K562 (cell line): ENCODE measurements at regions not wholly inside any gene's neighbourhood (a gene's known extent, or its start where the extent isn't known, plus 50 kb on each side); places are given as distances from the start of the nearest gene placed in this dataset.
A peak's percentile ranks its signal among the peaks of the same experiment; 100 is the strongest.

Experiments used
- ATAC-seq: fragments of 200-7000 bp; cut with Tn5 transposase; 3 replicates; pipeline ENCODE4 v1.9.1; 2020; ENCODE audit warnings: moderate library complexity
- BruUV-seq: library from RNA; stranded (reverse); fragments of 400-500 nt; replicated peaks from 2 replicates; lab custom pipeline; 2021; lab: Mats Ljungman, UMichigan
- CTCF ChIA-PET: fragments of 300-600 bp; formaldehyde crosslinking; extraction: SDS; loops from one replicate; lab custom pipeline; 2021; ENCODE audit warnings: low intra/inter-chr PET ratio; lab: Yijun Ruan, JAX
- POLR2A ChIA-PET: fragments of 300-600, 350-650 bp; sonication (Branson Sonifier 250); formaldehyde crosslinking; extraction: SDS; loops from one replicate; lab custom pipeline; 2021; ENCODE audit warnings: antibody characterized with exemption, inconsistent platforms; lab: Yijun Ruan, JAX
- DNase-seq, 4 experiments: peaks; one replicate each; pipeline versions ENCODE4 v3.0.0 to v3.0.0-alpha.2; 2011 to 2018; ENCODE audit warnings: low spot score in 3 of 4, mixed read lengths in 3 of 4; ENCODE audit errors: extremely low read depth in 1 of 4
- FAIRE-seq: peaks from 2 replicates; lab custom pipeline; 2011; peaks lifted over from hg19 to GRCh38; lab: Jason Lieb, UNC
- H2AFZ ChIP-seq: 2 replicates; pipeline ENCODE4 v1.6.0; 2011; ENCODE audit warnings: low read depth, low read length, control low read depth, inconsistent platforms
- H3K27ac ChIP-seq: fragments of 200-600 bp; 3 replicates; pipeline ENCODE4 v1.8.0; 2011; ENCODE audit warnings: low read depth, mild to moderate bottlenecking, control low read depth, inconsistent platforms, low read length, moderate library complexity, mixed read lengths; ENCODE audit errors: extremely low read depth
- H3K27me3 ChIP-seq, 2 experiments: fragments of 300-600 bp in 1 of 2; 2 replicates in 1 of 2; 3 replicates in 1 of 2; pipeline versions ENCODE4 v1.6.0 to v1.8.0; 2011; ENCODE audit warnings: inconsistent platforms in 2 of 2, low read length in 2 of 2, mild to moderate bottlenecking in 1 of 2, mixed read lengths in 1 of 2, moderate library complexity in 1 of 2; ENCODE audit not compliant: control insufficient read depth in 2 of 2, insufficient read depth in 2 of 2
- H3K36me3 ChIP-seq: fragments of 300-600 bp; 3 replicates; pipeline ENCODE4 v1.8.0; 2011; ENCODE audit warnings: mild to moderate bottlenecking, low read length, inconsistent platforms; ENCODE audit not compliant: control insufficient read depth, insufficient read depth
- H3K4me1 ChIP-seq, 2 experiments: fragments of 200-600 bp in 1 of 2; replicated peaks in 1 of 2; 2 replicates in 1 of 2; 3 replicates in 1 of 2; pipeline versions ENCODE4 v1.5.1 to v1.8.0; 2011; ENCODE audit warnings: inconsistent platforms in 2 of 2, low read length in 2 of 2, mild to moderate bottlenecking in 1 of 2, mixed read lengths in 1 of 2, moderate library complexity in 1 of 2; ENCODE audit not compliant: control insufficient read depth in 2 of 2, insufficient read depth in 2 of 2
- H3K4me2 ChIP-seq: 2 replicates; pipeline ENCODE4 v1.6.1; 2011; ENCODE audit warnings: low read length, control low read depth, inconsistent platforms, mixed read lengths; ENCODE audit not compliant: insufficient read depth
- H3K4me3 ChIP-seq: fragments of 200-600 bp; sonication (generic), shearing (Covaris generic); 2 replicates; pipeline ENCODE4 v1.5.1; 2016; ENCODE audit warnings: control low read depth, inconsistent platforms
- H3K79me2 ChIP-seq: fragments of 200-600 bp; 3 replicates; pipeline ENCODE4 v1.8.0; 2011; ENCODE audit warnings: low read length, inconsistent platforms; ENCODE audit not compliant: control insufficient read depth, insufficient read depth
- H3K9ac ChIP-seq, 2 experiments: 2 replicates each; pipeline versions ENCODE4 v1.6.0 to v1.6.1; 2011; ENCODE audit warnings: low read depth in 2 of 2, low read length in 2 of 2, control low read depth in 1 of 2, inconsistent platforms in 1 of 2, mild to moderate bottlenecking in 1 of 2, mixed read lengths in 1 of 2; ENCODE audit not compliant: insufficient read depth in 1 of 2
- H3K9me1 ChIP-seq: one replicate; pipeline ENCODE4 v1.6.0; 2011; ENCODE audit warnings: inconsistent platforms, mild to moderate bottlenecking, low read length, moderate library complexity; ENCODE audit not compliant: control insufficient read depth, insufficient read depth
- H3K9me3 ChIP-seq: replicated peaks from 2 replicates; pipeline ENCODE4 v1.5.1; 2011; ENCODE audit warnings: low read depth, low read length, inconsistent platforms; ENCODE audit not compliant: control insufficient read depth, insufficient read depth
- H4K20me1 ChIP-seq: replicated peaks from 2 replicates; pipeline ENCODE4 v1.6.1; 2011; ENCODE audit warnings: low read length, inconsistent platforms, mixed read lengths; ENCODE audit not compliant: control insufficient read depth, insufficient read depth
- ATF1 ChIP-seq, 2 experiments: fragments of 450-650 bp in 1 of 2; IDR thresholded peaks; 2 replicates each; pipeline ENCODE4 v1.6.1; 2016; ENCODE audit warnings: missing compliant biosample characterization in 1 of 2, missing genetic modification characterization in 1 of 2
- CBFA2T2 ChIP-seq: fragments of 450-650 bp; conservative IDR thresholded peaks from 2 replicates; pipeline ENCODE4 v1.6.1; 2017; ENCODE audit warnings: mild to moderate bottlenecking
- MED1 ChIP-seq: sonication (generic); formaldehyde crosslinking; IDR thresholded peaks from 2 replicates; pipeline ENCODE4 v1.8.1; 2023; ENCODE audit warnings: missing genetic modification reagents, borderline replicate concordance
- SRSF3 ChIP-seq: fragments of 200-400 bp; formaldehyde crosslinking; IDR thresholded peaks from 2 replicates; pipeline ENCODE4 v1.6.1; 2016; ENCODE audit warnings: mild to moderate bottlenecking, low read length, moderate library complexity; ENCODE audit not compliant: insufficient read depth
- TAF1 ChIP-seq: IDR thresholded peaks from 2 replicates; pipeline ENCODE4 v1.6.1; 2011; ENCODE audit warnings: mild to moderate bottlenecking, low read length, moderate library complexity; ENCODE audit not compliant: insufficient read depth, control insufficient read depth, severe bottlenecking; ENCODE audit errors: extremely low read depth
- TSC22D4 ChIP-seq: fragments of 450-650 bp; IDR thresholded peaks from 2 replicates; pipeline ENCODE4 v1.6.1; 2016; ENCODE audit warnings: missing genetic modification characterization, missing biosample characterization, control low read depth
- ZNF143 ChIP-seq: sonication (generic); formaldehyde crosslinking; IDR thresholded peaks from 2 replicates; pipeline ENCODE4 v1.9.0; 2022; ENCODE audit warnings: mild to moderate bottlenecking, missing genetic modification reagents
- ZNF347 ChIP-seq: fragments of 450-650 bp; formaldehyde crosslinking; IDR thresholded peaks from 2 replicates; pipeline ENCODE4 v1.4.0; 2020; ENCODE audit warnings: low read depth, mild to moderate bottlenecking, moderate library complexity
- ZNF354B ChIP-seq: fragments of 250-450 bp; sonication (Bioruptor Pico); IDR thresholded peaks from 2 replicates; pipeline ENCODE4 v1.4.0; 2020
- ZNF766 ChIP-seq: fragments of 200-800 bp; sonication (Bioruptor generic); conservative IDR thresholded peaks from 2 replicates; pipeline ENCODE4 v1.6.1; 2016; ENCODE audit warnings: missing genetic modification characterization, missing compliant biosample characterization
- WGBS: fragments of 100-300 bp; shearing (Covaris generic); methylation state at CpG from one replicate; pipeline ENCODE4 v1.1.6; 2016; ENCODE audit warnings: low coverage, mixed read lengths; ENCODE audit not compliant: insufficient coverage; ENCODE audit errors: missing lambda C conversion rate; 5-methylcytosine and 5-hydroxymethylcytosine counted together
- in situ Hi-C: fragments of 300-500 bp; cut with MboI; formaldehyde crosslinking; loops from 4 replicates; pipeline ENCODE4 v1.15.0; 2018; ENCODE audit warnings: inconsistent platforms, mixed read lengths
- intact Hi-C: fragments of 100-400 bp; cut with micrococcal nuclease; formaldehyde crosslinking; loops from 2 replicates; pipeline ENCODE4 v1.14.2; 2022
- TF ChIP-seq, protein P1 (sequence below): sonication (generic); formaldehyde crosslinking; IDR thresholded peaks from 2 replicates; pipeline ENCODE4 v1.8.0; 2023; ENCODE audit warnings: mild to moderate bottlenecking, missing genetic modification reagents
- TF ChIP-seq, protein P2 (sequence below): sonication (generic); formaldehyde crosslinking; IDR thresholded peaks from 2 replicates; pipeline ENCODE4 v1.8.0; 2023; ENCODE audit warnings: mild to moderate bottlenecking, missing genetic modification reagents
- TF ChIP-seq, protein P3 (sequence below): sonication (generic); formaldehyde crosslinking; IDR thresholded peaks from 2 replicates; pipeline ENCODE4 v1.8.0; 2022; ENCODE audit warnings: mild to moderate bottlenecking, missing genetic modification reagents

DNA sequence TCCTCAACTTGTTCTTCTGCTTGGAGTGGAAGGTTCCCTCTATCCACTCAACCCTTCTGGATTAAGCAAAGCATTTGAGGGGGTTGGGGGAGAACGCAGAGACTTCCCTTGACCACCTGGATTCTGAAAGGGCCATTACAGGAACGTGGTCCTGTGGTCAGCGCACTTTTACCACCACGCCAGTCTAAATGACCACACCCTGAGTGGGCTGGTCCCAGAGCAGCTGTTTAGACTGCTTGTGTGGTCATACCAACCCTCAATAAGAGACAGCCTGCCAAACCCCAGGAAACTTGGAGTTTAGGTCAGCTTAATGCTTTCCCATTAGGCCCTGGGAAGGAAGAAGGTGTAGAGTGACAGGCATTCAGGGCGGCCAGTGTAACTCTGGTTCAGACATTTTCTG lies 165.5 kb upstream of the ATP2B1 start (continued):
- no peak for TF ChIP-seq ATF1 (CRISPR knock-in tag; IDR thresholded peaks at IDR 0.05)
- TF ChIP-seq ATF1 (tag; IDR thresholded peaks at IDR 0.05): no peak
- TF ChIP-seq ZNF347 (CRISPR knock-in tag): no peak
- no peak for TF ChIP-seq ZNF354B (CRISPR knock-in tag)
- TF ChIP-seq CBFA2T2: no peak
- TF ChIP-seq ZNF766 (CRISPR knock-in tag): no peak
- no peak for TF ChIP-seq TSC22D4 (tag)
- TF ChIP-seq, protein P1, sequence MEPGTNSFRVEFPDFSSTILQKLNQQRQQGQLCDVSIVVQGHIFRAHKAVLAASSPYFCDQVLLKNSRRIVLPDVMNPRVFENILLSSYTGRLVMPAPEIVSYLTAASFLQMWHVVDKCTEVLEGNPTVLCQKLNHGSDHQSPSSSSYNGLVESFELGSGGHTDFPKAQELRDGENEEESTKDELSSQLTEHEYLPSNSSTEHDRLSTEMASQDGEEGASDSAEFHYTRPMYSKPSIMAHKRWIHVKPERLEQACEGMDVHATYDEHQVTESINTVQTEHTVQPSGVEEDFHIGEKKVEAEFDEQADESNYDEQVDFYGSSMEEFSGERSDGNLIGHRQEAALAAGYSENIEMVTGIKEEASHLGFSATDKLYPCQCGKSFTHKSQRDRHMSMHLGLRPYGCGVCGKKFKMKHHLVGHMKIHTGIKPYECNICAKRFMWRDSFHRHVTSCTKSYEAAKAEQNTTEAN (CRISPR knock-in tag): no peak
- no peak for TF ChIP-seq MED1 (CRISPR knock-in tag)

DNA sequence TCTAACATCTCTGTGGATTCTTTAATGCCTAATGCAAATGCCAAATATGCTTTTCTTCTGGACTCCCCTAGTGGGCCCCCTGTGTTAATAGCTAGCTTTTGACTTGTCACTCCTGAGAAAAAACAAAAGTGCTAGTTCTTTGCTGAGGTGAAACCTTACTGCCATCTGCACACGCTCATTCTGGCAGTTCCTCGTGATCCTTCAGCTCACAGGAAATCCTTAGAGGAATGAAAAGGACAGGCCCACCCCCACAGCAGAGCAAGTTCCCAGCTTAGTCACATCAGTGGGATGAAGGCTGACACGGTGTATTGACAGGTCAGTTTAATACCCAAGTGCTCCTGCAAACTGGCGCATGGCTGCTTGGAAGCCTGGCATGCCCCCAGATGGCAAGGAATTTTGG lies 165.1 kb upstream of the ATP2B1 start:
- no peak for DNase-seq
- CTCF ChIA-PET: interaction anchor here (0.6 kb wide), 1 partner anchor 56 kb away, joined by 3 read pairs; no protein-coding TSS in a partner anchor
- H3K36me3 ChIP-seq: no peaks in the 10 kb centered on the region
- H3K9ac ChIP-seq: no peak overlapping the region
- no peaks in the 10 kb centered on the region for H3K27me3 ChIP-seq
- H3K4me2 ChIP-seq: no peak overlapping the region; the same call in 1 of the 2 replicates
- intact Hi-C loops: no loop called here
- no peak for FAIRE-seq
- H2AFZ ChIP-seq: peak overlapping the region; percentile 34; the same call in 1 of the 2 replicates
- no peaks in the 10 kb centered on the region for H3K79me2 ChIP-seq
- peaks cover 0 to 4% of the 10 kb centered on the region in 2 experiments; a peak in 1 of 5 replicates for H3K4me1 ChIP-seq
- no peak for ATAC-seq
- no peaks in the 10 kb centered on the region; the same call in 1 of the 2 replicates for H3K9me3 ChIP-seq
- no TSS peak for BruUV-seq
- H3K27ac ChIP-seq: no peak overlapping the region
- no peaks in the 10 kb centered on the region for H3K9me1 ChIP-seq
- no peak overlapping the region for H3K4me3 ChIP-seq
- in situ Hi-C loops: no loop called here
- 23% methylated on average over 4 of the region's 4 CpGs for WGBS
- POLR2A ChIA-PET: no interaction called here
- no peaks in the 10 kb centered on the region for H4K20me1 ChIP-seq
- TF ChIP-seq TAF1 (no peak), ZNF143 (no peak), SRSF3 (no peak)
- TF ChIP-seq, protein P2, sequence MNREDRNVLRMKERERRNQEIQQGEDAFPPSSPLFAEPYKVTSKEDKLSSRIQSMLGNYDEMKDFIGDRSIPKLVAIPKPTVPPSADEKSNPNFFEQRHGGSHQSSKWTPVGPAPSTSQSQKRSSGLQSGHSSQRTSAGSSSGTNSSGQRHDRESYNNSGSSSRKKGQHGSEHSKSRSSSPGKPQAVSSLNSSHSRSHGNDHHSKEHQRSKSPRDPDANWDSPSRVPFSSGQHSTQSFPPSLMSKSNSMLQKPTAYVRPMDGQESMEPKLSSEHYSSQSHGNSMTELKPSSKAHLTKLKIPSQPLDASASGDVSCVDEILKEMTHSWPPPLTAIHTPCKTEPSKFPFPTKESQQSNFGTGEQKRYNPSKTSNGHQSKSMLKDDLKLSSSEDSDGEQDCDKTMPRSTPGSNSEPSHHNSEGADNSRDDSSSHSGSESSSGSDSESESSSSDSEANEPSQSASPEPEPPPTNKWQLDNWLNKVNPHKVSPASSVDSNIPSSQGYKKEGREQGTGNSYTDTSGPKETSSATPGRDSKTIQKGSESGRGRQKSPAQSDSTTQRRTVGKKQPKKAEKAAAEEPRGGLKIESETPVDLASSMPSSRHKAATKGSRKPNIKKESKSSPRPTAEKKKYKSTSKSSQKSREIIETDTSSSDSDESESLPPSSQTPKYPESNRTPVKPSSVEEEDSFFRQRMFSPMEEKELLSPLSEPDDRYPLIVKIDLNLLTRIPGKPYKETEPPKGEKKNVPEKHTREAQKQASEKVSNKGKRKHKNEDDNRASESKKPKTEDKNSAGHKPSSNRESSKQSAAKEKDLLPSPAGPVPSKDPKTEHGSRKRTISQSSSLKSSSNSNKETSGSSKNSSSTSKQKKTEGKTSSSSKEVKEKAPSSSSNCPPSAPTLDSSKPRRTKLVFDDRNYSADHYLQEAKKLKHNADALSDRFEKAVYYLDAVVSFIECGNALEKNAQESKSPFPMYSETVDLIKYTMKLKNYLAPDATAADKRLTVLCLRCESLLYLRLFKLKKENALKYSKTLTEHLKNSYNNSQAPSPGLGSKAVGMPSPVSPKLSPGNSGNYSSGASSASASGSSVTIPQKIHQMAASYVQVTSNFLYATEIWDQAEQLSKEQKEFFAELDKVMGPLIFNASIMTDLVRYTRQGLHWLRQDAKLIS (CRISPR knock-in tag): no peak
- TF ChIP-seq, protein P3, sequence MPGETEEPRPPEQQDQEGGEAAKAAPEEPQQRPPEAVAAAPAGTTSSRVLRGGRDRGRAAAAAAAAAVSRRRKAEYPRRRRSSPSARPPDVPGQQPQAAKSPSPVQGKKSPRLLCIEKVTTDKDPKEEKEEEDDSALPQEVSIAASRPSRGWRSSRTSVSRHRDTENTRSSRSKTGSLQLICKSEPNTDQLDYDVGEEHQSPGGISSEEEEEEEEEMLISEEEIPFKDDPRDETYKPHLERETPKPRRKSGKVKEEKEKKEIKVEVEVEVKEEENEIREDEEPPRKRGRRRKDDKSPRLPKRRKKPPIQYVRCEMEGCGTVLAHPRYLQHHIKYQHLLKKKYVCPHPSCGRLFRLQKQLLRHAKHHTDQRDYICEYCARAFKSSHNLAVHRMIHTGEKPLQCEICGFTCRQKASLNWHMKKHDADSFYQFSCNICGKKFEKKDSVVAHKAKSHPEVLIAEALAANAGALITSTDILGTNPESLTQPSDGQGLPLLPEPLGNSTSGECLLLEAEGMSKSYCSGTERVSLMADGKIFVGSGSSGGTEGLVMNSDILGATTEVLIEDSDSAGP (CRISPR knock-in tag): no peak
